H1 (cell line): ENCODE measurements at regions not wholly inside any gene's neighbourhood (a gene's known extent, or its start where the extent isn't known, plus 50 kb on each side); places are given as distances from the start of the nearest gene placed in this dataset.

Source experiments
- CTCF ChIA-PET: fragments of 300-600 bp; sonication (Branson Sonifier 250); formaldehyde crosslinking; loops from one replicate; lab custom pipeline; 2021; ENCODE audit not compliant: partially characterized antibody; lab: Charles Lee
- POLR2A ChIA-PET: fragments of 300-600 bp; sonication (Branson Sonifier 250); formaldehyde crosslinking; loops from one replicate; lab custom pipeline; 2021; ENCODE audit warnings: inconsistent platforms; ENCODE audit not compliant: partially characterized antibody; lab: Charles Lee
- DNase-seq, 2 experiments: peaks; one replicate each; pipeline versions ENCODE4 v3.0.0 to v3.0.0-alpha.2; 2010 to 2022; ENCODE audit warnings: low spot score in 2 of 2, low read depth in 1 of 2, mixed read lengths in 1 of 2
- FAIRE-seq: peaks from 2 replicates; lab custom pipeline; 2011; peaks lifted over from hg19 to GRCh38; lab: Jason Lieb, UNC
- H2AFZ ChIP-seq: 2 replicates; pipeline ENCODE4 v1.8.1; 2012; ENCODE audit warnings: low read length, inconsistent platforms
- H2AK5ac ChIP-seq: 2 replicates; pipeline ENCODE4 v1.6.1; 2013; ENCODE audit warnings: low read depth, low read length
- H2BK120ac ChIP-seq: replicated peaks from 2 replicates; pipeline ENCODE3; 2013; ENCODE audit warnings: low read depth, low read length, inconsistent platforms
- H2BK12ac ChIP-seq: 2 replicates; pipeline ENCODE4 v1.6.1; 2013; ENCODE audit warnings: low read depth, low read length
- H2BK15ac ChIP-seq: 2 replicates; pipeline ENCODE4 v1.6.1; 2013; ENCODE audit warnings: low read length
- H2BK20ac ChIP-seq: 2 replicates; pipeline ENCODE4 v1.6.1; 2013; ENCODE audit warnings: low read length
- H2BK5ac ChIP-seq: 2 replicates; pipeline ENCODE4 v1.6.1; 2013; ENCODE audit warnings: low read depth, low read length
- H3K14ac ChIP-seq: 2 replicates; pipeline ENCODE4 v1.6.1; 2013; ENCODE audit warnings: inconsistent platforms; ENCODE audit not compliant: insufficient read length
- H3K18ac ChIP-seq: 2 replicates; pipeline ENCODE4 v1.6.1; 2013; ENCODE audit warnings: low read length; ENCODE audit errors: extremely low read depth
- H3K23ac ChIP-seq: 2 replicates; pipeline ENCODE4 v1.6.1; 2013; ENCODE audit warnings: inconsistent platforms; ENCODE audit not compliant: insufficient read length
- H3K23me2 ChIP-seq: 2 replicates; pipeline ENCODE4 v1.6.1; 2013; ENCODE audit warnings: low read depth, low read length
- H3K27ac ChIP-seq: 2 replicates; pipeline ENCODE4 v1.6.1; 2011; ENCODE audit warnings: low read depth, low read length, inconsistent platforms
- H3K27me3 ChIP-seq, 4 experiments: replicated peaks in 1 of 4; 1 replicate in 1 of 4; 2 replicates in 3 of 4; pipeline versions ENCODE4 v1.6.1 to v1.8.1; 2011 to 2013; ENCODE audit warnings: low read length in 3 of 4, mild to moderate bottlenecking in 3 of 4, inconsistent platforms in 2 of 4, mixed read lengths in 2 of 4, moderate library complexity in 1 of 4; ENCODE audit not compliant: control insufficient read depth in 3 of 4, insufficient read depth in 3 of 4; ENCODE audit errors: extremely low read depth in 1 of 4
- H3K36me3 ChIP-seq, 4 experiments: 2 replicates each; pipeline versions ENCODE4 v1.6.1 to v1.8.1; 2011 to 2013; ENCODE audit warnings: mild to moderate bottlenecking in 4 of 4, low read length in 3 of 4, moderate library complexity in 2 of 4, control low read depth in 1 of 4, inconsistent platforms in 1 of 4; ENCODE audit not compliant: insufficient read depth in 4 of 4, control insufficient read depth in 2 of 4
- H3K4ac ChIP-seq: replicated peaks from 2 replicates; pipeline ENCODE3; 2013; ENCODE audit warnings: low read length, low read depth, mixed read lengths, inconsistent platforms; ENCODE audit not compliant: insufficient read length
- H3K4me1 ChIP-seq, 4 experiments: replicated peaks in 1 of 4; 1 replicate in 1 of 4; 2 replicates in 3 of 4; pipeline versions ENCODE4 v1.6.1 to v1.8.1; 2011 to 2013; ENCODE audit warnings: low read length in 3 of 4, inconsistent platforms in 2 of 4, mixed read lengths in 1 of 4; ENCODE audit not compliant: insufficient read depth in 4 of 4, control insufficient read depth in 3 of 4
- H3K4me2 ChIP-seq, 2 experiments: 2 replicates each; pipeline versions ENCODE4 v1.6.1 to v1.8.1; 2011 to 2013; ENCODE audit warnings: low read depth in 2 of 2, low read length in 2 of 2, control low read depth in 1 of 2, inconsistent platforms in 1 of 2, mild to moderate bottlenecking in 1 of 2; ENCODE audit not compliant: insufficient read depth in 1 of 2
- H3K4me3 ChIP-seq, 4 experiments: fragments of 200-600, 300-600 bp in 1 of 4; sonication (generic), shearing (Covaris generic), sonication (Bioruptor Twin) in 1 of 4; 2 replicates each; pipeline versions ENCODE4 v1.5.1 to v1.8.1; 2011 to 2016; ENCODE audit warnings: low read length in 4 of 4, low read depth in 3 of 4, control low read depth in 2 of 4, inconsistent platforms in 2 of 4, mild to moderate bottlenecking in 2 of 4, mixed read lengths in 1 of 4, moderate library complexity in 1 of 4; ENCODE audit not compliant: insufficient read depth in 2 of 4; ENCODE audit errors: extremely low read depth in 1 of 4
- H3K56ac ChIP-seq: replicated peaks from 2 replicates; pipeline ENCODE3; 2013; ENCODE audit warnings: low read depth, mild to moderate bottlenecking, mixed read lengths, low read length, inconsistent platforms; ENCODE audit not compliant: insufficient read length
- H3K79me1 ChIP-seq: 2 replicates; pipeline ENCODE4 v1.6.1; 2013; ENCODE audit warnings: low read depth, low read length, control low read depth
- H3K79me2 ChIP-seq, 2 experiments: 2 replicates each; pipeline versions ENCODE4 v1.6.1 to v1.8.1; 2012 to 2013; ENCODE audit warnings: low read length in 2 of 2, mild to moderate bottlenecking in 2 of 2, inconsistent platforms in 1 of 2; ENCODE audit not compliant: insufficient read depth in 2 of 2, control insufficient read depth in 1 of 2
- H3K9ac ChIP-seq, 4 experiments: replicated peaks in 1 of 4; 1 replicate in 1 of 4; 2 replicates in 3 of 4; pipeline versions ENCODE4 v1.6.1 to v1.8.1; 2011 to 2013; ENCODE audit warnings: low read depth in 3 of 4, low read length in 3 of 4, control low read depth in 2 of 4, mild to moderate bottlenecking in 2 of 4, moderate library complexity in 2 of 4, inconsistent platforms in 1 of 4; ENCODE audit errors: extremely low read depth in 1 of 4
- H3K9me3 ChIP-seq, 2 experiments: 2 replicates each; pipeline versions ENCODE4 v1.6.1 to v1.8.1; 2012 to 2013; ENCODE audit warnings: mild to moderate bottlenecking in 2 of 2, moderate library complexity in 2 of 2, control low read depth in 1 of 2, inconsistent platforms in 1 of 2, low read depth in 1 of 2, low read length in 1 of 2, mixed read lengths in 1 of 2; ENCODE audit not compliant: insufficient read depth in 2 of 2
- H4K20me1 ChIP-seq, 2 experiments: replicated peaks in 1 of 2; 2 replicates each; pipeline versions ENCODE3 to v1.8.1; 2011 to 2013; ENCODE audit warnings: inconsistent platforms in 2 of 2, low read length in 2 of 2, mild to moderate bottlenecking in 1 of 2; ENCODE audit not compliant: insufficient read depth in 2 of 2, control insufficient read depth in 1 of 2
- H4K5ac ChIP-seq: 2 replicates; pipeline ENCODE4 v1.6.1; 2013; ENCODE audit warnings: low read length, low read depth, mixed read lengths, inconsistent platforms; ENCODE audit not compliant: insufficient read length
- H4K8ac ChIP-seq: 2 replicates; pipeline ENCODE4 v1.8.0; 2013; ENCODE audit warnings: mild to moderate bottlenecking, moderate library complexity, low read length, inconsistent platforms; ENCODE audit not compliant: insufficient read depth; ENCODE audit errors: extremely low read depth
- H4K91ac ChIP-seq: replicated peaks from 2 replicates; pipeline ENCODE3; 2013; ENCODE audit warnings: low read length, mixed read lengths, inconsistent platforms; ENCODE audit not compliant: insufficient read length
- BCL11A ChIP-seq, 2 experiments: IDR thresholded peaks; one replicate each; pipeline ENCODE4 v1.6.1; 2011; ENCODE audit warnings: low read depth in 2 of 2, low read length in 2 of 2, mild to moderate bottlenecking in 2 of 2
- BRCA1 ChIP-seq: IDR thresholded peaks from 2 replicates; pipeline ENCODE4 v1.6.1; 2012; ENCODE audit warnings: low read depth, low read length, improper control_type of control experiment
- CBX8 ChIP-seq: fragments of 300-800, 300-1000 bp; sonication (generic); IDR thresholded peaks from 2 replicates; pipeline ENCODE4 v1.7.1; 2016; ENCODE audit warnings: low read depth, low read length, borderline replicate concordance
- CHD1 ChIP-seq: IDR thresholded peaks from 2 replicates; pipeline ENCODE4 v1.6.1; 2012; ENCODE audit warnings: low read depth, low read length, improper control_type of control experiment
- HDAC2 ChIP-seq, 2 experiments: fragments of 300-600 bp in 1 of 2; sonication (generic) in 1 of 2; IDR thresholded peaks; 2 replicates each; pipeline ENCODE4 v1.6.1; 2011 to 2012; ENCODE audit warnings: low read depth in 2 of 2, low read length in 2 of 2, mild to moderate bottlenecking in 2 of 2, moderate library complexity in 2 of 2, borderline replicate concordance in 1 of 2, inconsistent platforms in 1 of 2
- JUND ChIP-seq: IDR thresholded peaks from 2 replicates; pipeline ENCODE4 v1.6.1; 2011; ENCODE audit warnings: mild to moderate bottlenecking, improper control_type of control experiment, low read length
- NANOG ChIP-seq: IDR thresholded peaks from 2 replicates; pipeline ENCODE4 v1.6.1; 2011; ENCODE audit warnings: low read length, low read depth, mild to moderate bottlenecking, inconsistent platforms; ENCODE audit not compliant: insufficient read depth, poor library complexity, severe bottlenecking
- NRF1 ChIP-seq: IDR thresholded peaks from 2 replicates; pipeline ENCODE4 v1.6.1; 2011; ENCODE audit warnings: mild to moderate bottlenecking, low read depth, low read length, improper control_type of control experiment
- RNF2 ChIP-seq: fragments of 200-900, 300-1000 bp; sonication (generic); IDR thresholded peaks from 2 replicates; pipeline ENCODE4 v1.7.1; 2016; ENCODE audit warnings: borderline replicate concordance, low read depth, mild to moderate bottlenecking, antibody characterized with exemption, low read length; ENCODE audit not compliant: poor library complexity, severe bottlenecking; ENCODE audit errors: missing control alignments
- SIRT6 ChIP-seq: IDR thresholded peaks from one replicate; pipeline ENCODE4 v1.7.1; 2012; ENCODE audit warnings: low read length, inconsistent platforms
- SRF ChIP-seq: IDR thresholded peaks from 2 replicates; pipeline ENCODE4 v1.6.1; 2011; ENCODE audit warnings: mild to moderate bottlenecking, low read depth, low read length, moderate library complexity
- TEAD4 ChIP-seq: IDR thresholded peaks from 2 replicates; pipeline ENCODE4 v1.6.1; 2012; ENCODE audit warnings: low read depth, low read length, inconsistent platforms, mixed read lengths
- WGBS, 2 experiments: shearing (Covaris generic) in 1 of 2; methylation state at CpG; one replicate each; pipeline versions ENCODE4 v1.1.6 to v1.1.7; 2013 to 2015; ENCODE audit warnings: low lambda C conversion rate in 2 of 2, mixed read lengths in 2 of 2, inconsistent platforms in 1 of 2, low coverage in 1 of 2, missing lambda C conversion rate in 1 of 2; ENCODE audit not compliant: insufficient replicate concordance in 2 of 2, insufficient coverage in 1 of 2, insufficient read length in 1 of 2; ENCODE audit errors: extremely low coverage in 1 of 2, missing lambda C conversion rate in 1 of 2; 5-methylcytosine and 5-hydroxymethylcytosine counted together
- TF ChIP-seq, protein P1 (sequence below): IDR thresholded peaks from 2 replicates; pipeline ENCODE4 v1.6.1; 2012; ENCODE audit warnings: inconsistent platforms

DNA sequence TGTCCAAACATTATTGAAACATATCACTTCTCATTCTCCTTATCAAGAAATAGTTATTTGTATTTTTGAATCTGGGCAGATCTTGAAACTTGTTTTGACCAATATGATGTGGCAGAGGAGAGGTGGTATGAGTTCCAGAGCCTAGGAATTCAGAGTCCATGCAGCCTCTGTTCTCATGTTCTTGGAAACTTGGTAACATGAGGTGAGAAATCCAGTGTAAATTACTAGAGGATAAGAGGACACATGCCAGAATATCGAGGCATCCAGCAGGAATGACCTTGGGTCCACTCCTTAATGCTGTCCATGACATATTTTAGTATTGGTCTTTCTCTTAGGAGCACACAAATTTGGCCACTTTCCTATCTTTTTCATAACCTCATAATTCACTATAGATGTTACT, 1374.6 kb downstream of the FSCB start:
- H3K18ac ChIP-seq: no peak overlapping the region
- no peak overlapping the region for H2BK20ac ChIP-seq
- no peak overlapping the region for H3K4me3 ChIP-seq
- peaks cover 0 to 4% (median 0%) of the 10 kb centered on the region in 4 experiments; a peak in 1 of 8 replicates for H3K36me3 ChIP-seq
- H3K56ac ChIP-seq: no peak overlapping the region
- H3K9ac ChIP-seq: no peak overlapping the region
- no peak overlapping the region for H3K14ac ChIP-seq
- peaks cover 13 to 15% of the 10 kb centered on the region in 2 experiments; a peak in 3 of 4 replicates for H3K9me3 ChIP-seq
- no peak overlapping the region for H3K4me2 ChIP-seq
- H3K27ac ChIP-seq: no peak overlapping the region
- H2AK5ac ChIP-seq: no peak overlapping the region
- no peak for FAIRE-seq
- H2AFZ ChIP-seq: no peak overlapping the region
- no peak overlapping the region for H3K23ac ChIP-seq
- ChIA-PET CTCF (no interaction called here), POLR2A (no interaction called here)
- H4K20me1 ChIP-seq: no peaks in the 10 kb centered on the region
- no peak overlapping the region for H2BK5ac ChIP-seq
- H4K8ac ChIP-seq: no peak overlapping the region
- H3K79me2 ChIP-seq: no peaks in the 10 kb centered on the region
- no peak overlapping the region for H3K4ac ChIP-seq
- H3K23me2 ChIP-seq: no peaks in the 10 kb centered on the region
- no peak overlapping the region for H2BK120ac ChIP-seq
- no peak overlapping the region for H2BK15ac ChIP-seq
- H3K79me1 ChIP-seq: no peaks in the 10 kb centered on the region
- no peak for DNase-seq
- no peaks in the 10 kb centered on the region for H3K4me1 ChIP-seq
- no peak overlapping the region for H4K5ac ChIP-seq
- no peaks in the 10 kb centered on the region for H3K27me3 ChIP-seq
- no peak for TF ChIP-seq TEAD4
- TF ChIP-seq CHD1: no peak
- TF ChIP-seq BRCA1: no peak
- no peak for TF ChIP-seq CBX8
- no peak for TF ChIP-seq NANOG
- no peak for TF ChIP-seq HDAC2 (IDR thresholded peaks at IDR 0.05; ENCODE audit: borderline replicate concordance in 1 of 2, low read depth in 2 of 2, low read length in 2 of 2)
- no peak for TF ChIP-seq RNF2
- no peak for TF ChIP-seq JUND
- TF ChIP-seq BCL11A (IDR thresholded peaks at IDR 0.05; ENCODE audit: low read depth in 2 of 2, low read length in 2 of 2): no peak
- TF ChIP-seq NRF1: no peak
- TF ChIP-seq SIRT6: no peak
- no peak for TF ChIP-seq SRF
- TF ChIP-seq, protein P1, sequence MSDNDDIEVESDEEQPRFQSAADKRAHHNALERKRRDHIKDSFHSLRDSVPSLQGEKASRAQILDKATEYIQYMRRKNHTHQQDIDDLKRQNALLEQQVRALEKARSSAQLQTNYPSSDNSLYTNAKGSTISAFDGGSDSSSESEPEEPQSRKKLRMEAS: no peak
- 92% methylated on average over 1 of the region's 1 CpG; no CpG with 5 or more reads in 1 of the 2 experiments for WGBS, 2 experiments
- no peak overlapping the region for H2BK12ac ChIP-seq
- H4K91ac ChIP-seq: no peak overlapping the region
